Activated B cell treated with CpG ODN at 0.5 μM for 24 hours (primary cell): ENCODE measurements at regions not wholly inside any gene's neighbourhood (a gene's known extent, or its start where the extent isn't known, plus 50 kb on each side); places are given as distances from the start of the nearest gene placed in this dataset.

ENCODE experiments used
- ATAC-seq: fragments of 200-7000 bp; cut with Tn5 transposase; one replicate; pipeline ENCODE4 v1.10.0; 2021; ENCODE audit warnings: low read depth, mild to moderate bottlenecking, moderate library complexity
- CTCF ChIA-PET: fragments of 350-600 bp; sonication (Branson Sonifier 250); formaldehyde crosslinking; loops from one replicate; lab custom pipeline; 2021; ENCODE audit warnings: antibody characterized with exemption; lab: Charles Lee
- POLR2A ChIA-PET: fragments of 350-600 bp; sonication (Branson Sonifier 250); formaldehyde crosslinking; loops from one replicate; lab custom pipeline; 2021; ENCODE audit warnings: antibody characterized with exemption; lab: Charles Lee
- DNase-seq: peaks from one replicate; pipeline ENCODE4 v3.0.0; 2022
- H3K27ac Mint-ChIP-seq: one replicate; pipeline ENCODE4 v1.8.0; 2020; ENCODE audit warnings: mixed read lengths
- H3K27me3 Mint-ChIP-seq: one replicate; pipeline ENCODE4 v1.8.0; 2021; ENCODE audit warnings: mixed read lengths
- H3K36me3 Mint-ChIP-seq: one replicate; pipeline ENCODE4 v1.8.0; 2021; ENCODE audit warnings: low read depth, mixed read lengths
- H3K4me1 Mint-ChIP-seq: one replicate; pipeline ENCODE4 v1.8.0; 2021; ENCODE audit warnings: mixed read lengths
- H3K4me3 Mint-ChIP-seq: one replicate; pipeline ENCODE4 v1.8.0; 2020; ENCODE audit warnings: mild to moderate bottlenecking, mixed read lengths
- H3K9me3 Mint-ChIP-seq: one replicate; pipeline ENCODE4 v1.8.0; 2020; ENCODE audit warnings: mixed read lengths
- CTCF ChIP-seq: fragments of 200-600 bp; IDR thresholded peaks from one replicate; pipeline ENCODE4 v1.8.0; 2022; ENCODE audit warnings: antibody characterized with exemption, mild to moderate bottlenecking
- intact Hi-C: fragments of 100-400 bp; cut with micrococcal nuclease; formaldehyde crosslinking; loops from one replicate; pipeline ENCODE4 v1.15.1; 2024

GRCh38 chr5:84546686-84547085 lies 162.0 kb upstream of the EDIL3 start:
- no peak for TF ChIP-seq CTCF
- ChIA-PET POLR2A (no interaction called here), CTCF (no interaction called here)
- peaks cover 5% of the 10 kb centered on the region for H3K9me3 Mint-ChIP-seq
- no peak overlapping the region for H3K4me3 Mint-ChIP-seq
- H3K27me3 Mint-ChIP-seq, result no peaks in the 10 kb centered on the region
- H3K4me1 Mint-ChIP-seq, result no peaks in the 10 kb centered on the region
- no peak for DNase-seq
- no peaks in the 10 kb centered on the region for H3K36me3 Mint-ChIP-seq
- no peak overlapping the region for H3K27ac Mint-ChIP-seq
- no peak for ATAC-seq
- intact Hi-C loops, result no loop called here

DNA sequence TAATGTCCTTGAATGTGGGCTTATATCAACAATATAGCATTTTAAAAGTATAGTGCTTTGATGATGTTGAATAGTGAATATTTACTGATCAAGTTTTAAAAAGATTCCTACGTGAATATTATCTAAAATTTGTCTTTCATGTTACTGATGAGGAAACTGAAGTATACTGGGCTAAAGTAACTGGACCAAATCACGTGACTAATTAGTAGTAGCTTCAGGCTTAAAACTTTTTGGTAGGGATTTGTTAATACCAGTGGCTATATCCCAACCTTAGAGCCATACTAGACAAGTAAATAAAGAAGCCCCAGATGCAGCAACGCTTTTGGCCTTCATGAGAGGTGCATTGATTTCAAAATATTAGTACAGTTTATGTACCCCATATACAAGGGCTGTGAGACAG lies 152.1 kb upstream of the EDIL3 start:
- H3K36me3 Mint-ChIP-seq, result no peaks in the 10 kb centered on the region
- CTCF ChIA-PET, result no interaction called here
- H3K4me1 Mint-ChIP-seq, result no peaks in the 10 kb centered on the region
- POLR2A ChIA-PET, result no interaction called here
- H3K27ac Mint-ChIP-seq, result no peak overlapping the region
- no peak overlapping the region for H3K4me3 Mint-ChIP-seq
- TF ChIP-seq CTCF, result no peak
- intact Hi-C loops, result no loop called here
- DNase-seq, result no peak
- ATAC-seq, result no peak
- H3K9me3 Mint-ChIP-seq, result peaks cover 10% of the 10 kb centered on the region
- H3K27me3 Mint-ChIP-seq, result no peaks in the 10 kb centered on the region

- ChIA-PET POLR2A (no interaction called here), CTCF (no interaction called here)
- Mint-ChIP-seq H3K27me3 (no peaks in the 10 kb centered on the region), H3K4me1 (no peaks in the 10 kb centered on the region), H3K4me3 (no peak overlapping the region), H3K36me3 (no peaks in the 10 kb centered on the region), H3K27ac (no peak overlapping the region), H3K9me3 (peaks cover 3% of the 10 kb centered on the region)
- DNase-seq, result no peak
- no peak for TF ChIP-seq CTCF
- no peak for ATAC-seq
- intact Hi-C loops, result no loop called here
These were observed 150.6 kb upstream of the EDIL3 start for GRCh38 chr5:84535281-84535680.

DNA sequence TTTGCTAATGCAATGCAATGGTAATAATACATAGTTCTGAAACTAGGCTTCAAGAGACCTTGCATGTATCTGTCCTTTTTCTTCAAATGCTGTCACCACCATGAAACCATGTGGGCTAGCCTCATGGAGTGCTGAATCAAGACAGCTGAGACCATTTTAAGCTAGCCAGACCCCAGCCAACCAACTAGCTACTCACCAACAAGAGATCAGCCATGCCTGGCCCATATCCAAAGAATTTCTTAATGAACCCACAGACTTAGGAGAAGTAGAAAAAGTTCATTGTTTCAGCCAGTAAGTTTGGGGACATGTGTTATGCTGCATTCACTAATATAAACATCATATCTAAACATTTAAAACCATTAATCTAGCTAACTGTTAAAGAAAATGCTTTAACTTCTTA lies 139.8 kb upstream of the EDIL3 start:
- H3K4me3 Mint-ChIP-seq, result no peak overlapping the region
- no peaks in the 10 kb centered on the region for H3K27me3 Mint-ChIP-seq
- H3K9me3 Mint-ChIP-seq, result no peaks in the 10 kb centered on the region
- ChIA-PET POLR2A (no interaction called here), CTCF (no interaction called here)
- H3K4me1 Mint-ChIP-seq, result no peaks in the 10 kb centered on the region
- no peaks in the 10 kb centered on the region for H3K36me3 Mint-ChIP-seq
- DNase-seq (no peak), ATAC-seq (no peak)
- intact Hi-C loops, result no loop called here
- no peak for TF ChIP-seq CTCF
- no peak overlapping the region for H3K27ac Mint-ChIP-seq

- intact Hi-C loops, result no loop called here
- no peak overlapping the region for H3K27ac Mint-ChIP-seq
- POLR2A ChIA-PET, result no interaction called here
- no peak for TF ChIP-seq CTCF
- no peak overlapping the region for H3K4me3 Mint-ChIP-seq
- CTCF ChIA-PET, result no interaction called here
- ATAC-seq (no peak), DNase-seq (no peak)
- no peaks in the 10 kb centered on the region for H3K36me3 Mint-ChIP-seq
- H3K9me3 Mint-ChIP-seq, result peaks cover 9% of the 10 kb centered on the region
- no peaks in the 10 kb centered on the region for H3K27me3 Mint-ChIP-seq
- H3K4me1 Mint-ChIP-seq, result no peaks in the 10 kb centered on the region
These were observed 134.2 kb upstream of the EDIL3 start for GRCh38 chr5:84518862-84519261.
